ENCODE measurements at regions not wholly inside any gene's neighbourhood (a gene's known extent, or its start where the extent isn't known, plus 50 kb on each side); places are given as distances from the start of the nearest gene placed in this dataset.

- TF ChIP-seq CTCF (IDR thresholded peaks at IDR 0.05) (no peak), POLR2A (IDR thresholded peaks at IDR 0.05) (no peak), EP300 (IDR thresholded peaks at IDR 0.05; ENCODE audit: low read depth) (no peak), POLR2AphosphoS5 (IDR thresholded peaks at IDR 0.05) (peak in 2 of 3 donors; percentile 59 to 71)
These were observed 137.7 kb upstream of the RASGRP1 start for GRCh38 chr15:38702178-38702912.

All from transverse colon (tissue), 4 donors.